ENCODE measurements at regions not wholly inside any gene's neighbourhood (a gene's known extent, or its start where the extent isn't known, plus 50 kb on each side); places are given as distances from the start of the nearest gene placed in this dataset.
"Not testable (repeated sequence)": the region's sequence is repeated elsewhere in the genome, so short reads cannot be mapped to it uniquely, and the experiment has no call there.

DNA sequence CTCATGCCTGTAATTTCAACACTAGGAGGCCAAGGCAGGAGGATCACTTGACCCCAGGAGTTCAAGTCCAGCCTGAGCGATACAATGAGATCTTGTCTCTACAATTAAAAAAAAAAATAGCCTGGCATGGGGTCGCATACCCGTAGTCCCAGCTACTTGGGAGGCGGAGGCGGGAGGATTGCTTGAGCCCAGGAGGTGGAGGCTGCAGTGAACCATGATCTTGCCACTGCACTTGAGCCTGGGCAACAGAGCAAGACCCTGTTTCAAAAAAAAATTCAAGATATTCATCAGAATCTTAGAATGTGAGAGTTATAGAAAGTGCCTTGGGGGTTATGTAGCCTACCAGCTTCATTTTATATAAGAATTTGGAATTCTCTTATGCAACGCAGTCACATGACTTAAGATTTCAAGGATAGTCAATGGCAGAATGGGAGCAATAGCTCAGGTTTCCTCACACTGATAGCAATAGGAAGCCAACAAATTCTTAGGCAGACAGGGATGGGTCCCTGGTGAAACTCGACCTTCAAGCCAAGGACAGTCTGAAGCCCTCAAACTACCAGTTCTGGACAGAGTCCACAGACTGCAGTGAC lies 462.5 kb downstream of the SETD4 start:
- Histone ChIP-seq H3K27me3 (no peaks in the 10 kb centered on the region), H3K27ac (no peak overlapping the region), H3K4me1 (no peaks in the 10 kb centered on the region), H3K36me3 (no peaks in the 10 kb centered on the region), H3K4me3 (no peak overlapping the region), H3K9me3 (no peaks in the 10 kb centered on the region)
- TF ChIP-seq POLR2A (IDR thresholded peaks at IDR 0.05) (no peak), EP300 (IDR thresholded peaks at IDR 0.05) (no peak), POLR2AphosphoS5 (IDR thresholded peaks at IDR 0.05) (no peak)
- TF ChIP-seq, protein P1, sequence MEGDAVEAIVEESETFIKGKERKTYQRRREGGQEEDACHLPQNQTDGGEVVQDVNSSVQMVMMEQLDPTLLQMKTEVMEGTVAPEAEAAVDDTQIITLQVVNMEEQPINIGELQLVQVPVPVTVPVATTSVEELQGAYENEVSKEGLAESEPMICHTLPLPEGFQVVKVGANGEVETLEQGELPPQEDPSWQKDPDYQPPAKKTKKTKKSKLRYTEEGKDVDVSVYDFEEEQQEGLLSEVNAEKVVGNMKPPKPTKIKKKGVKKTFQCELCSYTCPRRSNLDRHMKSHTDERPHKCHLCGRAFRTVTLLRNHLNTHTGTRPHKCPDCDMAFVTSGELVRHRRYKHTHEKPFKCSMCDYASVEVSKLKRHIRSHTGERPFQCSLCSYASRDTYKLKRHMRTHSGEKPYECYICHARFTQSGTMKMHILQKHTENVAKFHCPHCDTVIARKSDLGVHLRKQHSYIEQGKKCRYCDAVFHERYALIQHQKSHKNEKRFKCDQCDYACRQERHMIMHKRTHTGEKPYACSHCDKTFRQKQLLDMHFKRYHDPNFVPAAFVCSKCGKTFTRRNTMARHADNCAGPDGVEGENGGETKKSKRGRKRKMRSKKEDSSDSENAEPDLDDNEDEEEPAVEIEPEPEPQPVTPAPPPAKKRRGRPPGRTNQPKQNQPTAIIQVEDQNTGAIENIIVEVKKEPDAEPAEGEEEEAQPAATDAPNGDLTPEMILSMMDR (IDR thresholded peaks at IDR 0.05), result no peak
- no peak for DNase-seq
- no peak for ATAC-seq (ENCODE audit: low FRiP score in 2 of 2)
- 89 to 91% methylated on average over 7 of the region's 7 CpGs for WGBS, 2 donors

DNA sequence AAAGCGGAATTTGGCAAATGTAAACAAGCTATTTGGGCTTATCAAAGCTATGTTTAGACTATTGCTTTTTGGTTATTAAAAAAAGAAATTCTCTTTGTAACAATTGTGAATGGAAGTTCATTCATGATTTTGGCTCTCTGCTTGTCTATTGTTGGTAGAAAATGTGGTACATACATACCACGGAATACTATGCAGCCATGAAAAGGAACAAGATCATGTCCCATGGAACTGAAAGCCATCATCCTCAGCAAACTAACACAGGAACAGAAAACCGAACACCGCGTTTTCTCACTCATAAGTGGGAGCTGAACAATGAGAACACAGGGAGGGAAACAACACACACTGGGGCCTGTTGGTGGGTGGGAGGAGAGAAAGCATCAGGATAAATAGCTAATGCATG lies 465.4 kb downstream of the SETD4 start:
- TF ChIP-seq EP300 (IDR thresholded peaks at IDR 0.05) (no peak), POLR2A (IDR thresholded peaks at IDR 0.05) (no peak), POLR2AphosphoS5 (IDR thresholded peaks at IDR 0.05) (no peak)
- TF ChIP-seq, protein P1 (IDR thresholded peaks at IDR 0.05), result no peak
- no peaks in the 10 kb centered on the region for H3K36me3 ChIP-seq
- no peak for DNase-seq
- H3K4me1 ChIP-seq, result no peaks in the 10 kb centered on the region
- H3K4me3 ChIP-seq, result no peak overlapping the region
- no peaks in the 10 kb centered on the region for H3K9me3 ChIP-seq
- H3K27ac ChIP-seq, result no peak overlapping the region
- ATAC-seq (ENCODE audit: low FRiP score in 2 of 2), result no peak
- WGBS, 2 donors, result 92 to 97% methylated on average over 5 of the region's 5 CpGs
- H3K27me3 ChIP-seq, result no peaks in the 10 kb centered on the region

DNA sequence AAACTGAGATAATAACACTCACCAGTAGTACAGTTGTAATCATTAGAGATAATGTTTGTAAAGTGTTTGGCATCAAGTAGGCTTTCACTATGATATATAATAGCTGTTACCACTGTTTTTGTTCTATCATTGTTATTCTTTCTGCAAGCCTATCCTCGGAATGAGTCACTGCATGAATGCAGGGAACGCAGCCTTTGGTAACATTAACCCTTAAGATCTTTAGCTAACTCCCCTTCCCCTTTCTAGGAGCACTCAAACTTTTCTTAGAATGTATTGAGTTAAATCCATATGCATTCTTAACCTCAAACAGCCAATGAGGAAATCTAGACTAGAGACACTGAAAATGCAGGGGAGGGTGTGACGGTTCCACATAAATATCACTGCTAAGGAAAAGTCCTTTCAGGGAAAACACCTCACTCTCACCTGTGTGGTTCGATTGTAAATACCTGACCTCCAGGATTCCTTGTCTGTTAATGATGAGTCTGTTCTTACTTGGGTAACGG lies 467.3 kb downstream of the SETD4 start:
- Histone ChIP-seq H3K4me1 (no peaks in the 10 kb centered on the region), H3K27me3 (no peaks in the 10 kb centered on the region), H3K4me3 (no peak overlapping the region), H3K27ac (no peak overlapping the region), H3K9me3 (no peaks in the 10 kb centered on the region), H3K36me3 (no peaks in the 10 kb centered on the region)
- TF ChIP-seq, protein P1 (IDR thresholded peaks at IDR 0.05), result no peak
- no peak for TF ChIP-seq POLR2A (IDR thresholded peaks at IDR 0.05)
- TF ChIP-seq EP300 (IDR thresholded peaks at IDR 0.05), result no peak
- no peak for TF ChIP-seq POLR2AphosphoS5 (IDR thresholded peaks at IDR 0.05)
- 54 to 59% methylated on average over 5 of the region's 5 CpGs for WGBS, 2 donors
- ATAC-seq (ENCODE audit: low FRiP score in 2 of 2), result no peak
- DNase-seq, result no peak

DNA sequence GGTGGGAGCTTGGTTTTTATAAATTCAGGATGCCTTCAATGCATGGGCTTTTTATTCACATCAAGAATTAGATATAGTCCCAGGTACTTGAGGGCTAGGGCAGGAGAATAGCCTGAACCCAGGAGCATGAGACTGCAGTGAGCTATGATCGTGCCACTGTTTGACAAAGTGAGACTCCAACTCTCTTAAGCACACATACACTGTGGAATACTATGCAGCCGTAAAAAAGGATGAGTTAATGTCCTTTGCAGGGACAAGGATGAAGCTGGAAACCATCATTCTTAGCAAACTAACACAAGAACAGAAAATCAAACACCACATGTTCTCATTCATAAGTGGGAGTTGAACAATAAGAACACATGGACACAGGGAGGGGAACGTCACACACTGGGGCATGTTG lies 470.0 kb downstream of the SETD4 start:
- not testable (repeated sequence) for H3K36me3 ChIP-seq; DNase-seq; H3K9me3 ChIP-seq; H3K27ac ChIP-seq; H3K4me3 ChIP-seq; H3K4me1 ChIP-seq; H3K27me3 ChIP-seq; ATAC-seq (ENCODE audit: low FRiP score in 2 of 2)
- WGBS, 2 donors, result 90 to 99% methylated on average over 3 of the region's 3 CpGs

DNA sequence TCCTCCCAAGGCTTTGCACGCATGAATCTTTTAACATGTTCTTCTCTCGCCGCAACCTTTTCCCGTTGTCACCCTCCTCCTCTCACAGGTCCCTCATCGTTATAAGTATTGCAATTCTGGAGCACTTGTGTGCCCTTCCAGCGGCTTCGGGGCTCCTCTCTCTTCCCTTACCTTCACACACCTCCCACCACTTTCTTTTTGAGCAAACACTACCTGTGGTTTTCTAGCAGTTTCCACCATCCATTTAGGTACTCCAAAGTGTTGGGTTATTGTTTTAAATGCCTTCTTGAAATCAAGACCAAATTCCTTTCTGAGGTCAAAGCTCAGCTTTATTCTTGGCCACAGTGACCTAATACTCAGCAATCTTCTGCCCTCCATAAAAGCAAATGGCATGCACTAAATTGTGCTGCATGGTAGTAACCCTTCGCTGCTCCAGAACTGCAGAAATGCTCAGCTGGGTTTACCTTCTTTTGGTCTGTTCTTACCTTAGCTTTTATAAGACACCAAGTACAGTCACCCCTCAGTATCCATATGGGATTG lies 472.4 kb downstream of the SETD4 start:
- H3K27me3 ChIP-seq, result no peaks in the 10 kb centered on the region
- ATAC-seq (ENCODE audit: low FRiP score in 2 of 2) (no peak), DNase-seq (no peak)
- 89% methylated on average over 8 of the region's 8 CpGs for WGBS, 2 donors
- H3K9me3 ChIP-seq, result no peaks in the 10 kb centered on the region
- H3K27ac ChIP-seq, result no peak overlapping the region
- H3K4me1 ChIP-seq, result no peaks in the 10 kb centered on the region
- TF ChIP-seq POLR2AphosphoS5 (IDR thresholded peaks at IDR 0.05) (no peak), POLR2A (IDR thresholded peaks at IDR 0.05) (no peak), EP300 (IDR thresholded peaks at IDR 0.05) (no peak)
- TF ChIP-seq, protein P1 (IDR thresholded peaks at IDR 0.05), result no peak
- H3K36me3 ChIP-seq, result no peaks in the 10 kb centered on the region
- H3K4me3 ChIP-seq, result no peak overlapping the region

Measured in upper lobe of left lung (tissue), 6 donors.